ENCODE measurements at regions not wholly inside any gene's neighbourhood (a gene's known extent, or its start where the extent isn't known, plus 50 kb on each side); places are given as distances from the start of the nearest gene placed in this dataset.
A peak's percentile ranks its signal among the peaks of the same experiment; 100 is the strongest.

DNA sequence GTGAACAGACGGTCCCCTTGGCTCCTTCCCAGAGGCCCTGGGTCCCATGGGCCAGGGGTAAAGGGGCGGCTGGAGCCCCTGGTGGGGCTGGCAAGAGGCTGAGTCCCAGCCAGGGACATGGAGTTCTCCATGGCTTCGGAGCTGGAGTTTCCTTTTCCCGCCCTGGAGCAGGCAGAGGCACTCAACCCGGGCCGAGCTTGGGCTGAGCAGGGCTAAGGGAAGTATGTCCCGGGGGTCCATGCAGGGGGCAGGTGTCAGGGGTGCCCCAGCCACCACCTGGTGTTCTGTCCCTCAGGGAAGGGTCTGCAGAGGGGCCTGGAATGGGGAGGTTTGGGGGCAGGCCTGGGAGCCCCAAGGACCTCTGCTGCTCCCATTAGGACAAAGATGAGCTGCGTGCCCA, 54.0 kb upstream of the TPM4 start:
- DNase-seq (ENCODE audit: low read depth, low spot score) = no peak

DNA sequence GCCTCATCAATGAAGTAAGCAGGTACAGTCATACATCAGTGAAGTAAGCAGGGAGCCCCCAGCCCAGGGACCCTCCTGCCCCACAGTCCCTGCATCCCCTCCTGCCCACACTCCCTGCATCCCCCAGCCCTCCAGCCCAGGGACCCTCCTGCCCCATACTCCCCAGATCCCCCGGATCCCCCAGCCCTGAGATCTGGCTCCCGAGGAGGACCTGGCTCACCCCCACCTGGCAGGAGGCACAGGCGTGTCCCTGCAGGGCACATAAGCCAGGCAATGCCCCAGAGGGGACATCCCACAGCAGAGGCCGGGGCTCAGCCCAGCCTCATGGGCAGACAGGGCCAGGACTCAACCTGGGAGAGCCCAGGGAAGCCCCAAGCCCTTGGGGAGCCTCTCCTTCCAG, 53.6 kb upstream of the TPM4 start:
- no peak for DNase-seq (ENCODE audit: low read depth, low spot score)

DNA sequence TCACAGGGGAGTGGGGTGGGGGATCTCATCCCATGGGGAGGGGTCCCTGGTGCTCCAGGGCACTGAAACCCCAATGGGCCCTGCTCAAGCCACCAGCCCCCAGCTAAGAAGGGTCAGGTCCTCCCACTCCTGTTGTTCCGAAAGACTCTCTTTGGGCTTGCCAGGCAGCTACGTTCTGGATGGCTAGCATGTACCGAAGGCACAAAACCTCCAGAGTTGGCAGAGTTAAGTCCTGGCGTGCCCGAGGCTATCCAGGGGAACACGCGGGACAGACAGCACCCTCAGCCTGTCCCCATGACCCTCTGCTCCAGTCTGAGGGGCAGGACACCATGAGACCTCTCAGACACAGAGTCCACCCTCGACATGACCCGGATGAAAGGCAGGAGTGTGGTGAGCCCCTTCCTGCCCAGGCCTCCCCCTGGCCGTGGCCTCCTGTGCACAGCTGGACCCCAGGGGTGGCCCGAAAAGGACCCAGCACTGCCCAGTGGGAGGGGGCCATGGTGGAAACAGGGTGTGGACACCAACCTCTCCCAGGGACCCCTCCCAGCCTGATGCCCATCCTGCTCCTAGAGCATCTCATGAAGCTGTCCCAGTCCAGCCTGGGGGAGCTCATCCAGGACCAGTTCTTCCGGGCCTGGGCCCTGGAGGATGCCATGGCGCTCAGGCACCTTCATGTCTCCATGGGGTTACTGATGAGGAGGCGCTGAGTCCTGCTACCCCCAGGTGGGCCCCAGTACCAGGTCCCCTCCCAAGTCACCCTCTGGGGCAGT, 53.0 kb upstream of the TPM4 start:
- DNase-seq (ENCODE audit: low read depth, low spot score) = no peak

DNA sequence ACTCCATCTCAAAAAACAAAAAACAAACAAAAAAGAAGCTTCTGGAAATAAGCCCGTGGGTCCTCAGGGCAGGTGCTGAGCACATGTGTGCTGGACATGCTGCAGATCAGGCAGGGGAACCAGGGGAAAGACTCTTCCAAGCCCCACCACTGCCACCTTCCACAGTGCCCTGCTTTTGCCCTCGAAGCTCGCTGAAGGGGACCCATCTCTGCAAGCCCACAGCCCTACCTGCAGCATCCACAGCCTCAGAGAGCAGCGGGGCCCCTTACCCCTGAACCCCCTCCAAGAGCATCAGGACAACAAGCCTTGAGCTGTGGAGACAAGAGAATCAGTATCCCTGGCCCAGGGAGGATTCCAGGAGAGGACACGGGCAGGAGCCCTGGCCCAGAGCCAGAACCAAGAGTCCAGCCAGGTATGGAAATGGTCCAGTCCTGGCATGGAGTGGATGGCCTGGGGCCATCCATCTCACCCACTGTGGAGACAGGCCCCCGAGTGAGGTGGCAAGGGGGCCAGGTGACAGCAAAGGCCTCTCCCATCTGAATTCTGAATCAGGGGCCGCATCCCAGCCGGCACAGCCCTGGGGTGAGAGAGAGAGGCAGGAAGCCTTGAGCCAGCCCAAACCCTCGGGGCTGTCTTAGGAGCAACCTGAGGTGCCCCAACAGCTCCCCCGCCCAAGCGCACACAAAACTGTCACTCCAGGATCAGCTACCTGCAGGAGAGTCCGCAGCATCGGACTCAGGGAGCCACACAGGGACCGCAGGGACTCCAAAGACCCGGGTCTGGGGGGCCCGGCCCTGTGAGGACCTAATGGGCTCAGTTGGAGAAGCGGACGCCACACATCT, 51.8 kb upstream of the TPM4 start:
- no peak for DNase-seq (ENCODE audit: low read depth, low spot score)

DNA sequence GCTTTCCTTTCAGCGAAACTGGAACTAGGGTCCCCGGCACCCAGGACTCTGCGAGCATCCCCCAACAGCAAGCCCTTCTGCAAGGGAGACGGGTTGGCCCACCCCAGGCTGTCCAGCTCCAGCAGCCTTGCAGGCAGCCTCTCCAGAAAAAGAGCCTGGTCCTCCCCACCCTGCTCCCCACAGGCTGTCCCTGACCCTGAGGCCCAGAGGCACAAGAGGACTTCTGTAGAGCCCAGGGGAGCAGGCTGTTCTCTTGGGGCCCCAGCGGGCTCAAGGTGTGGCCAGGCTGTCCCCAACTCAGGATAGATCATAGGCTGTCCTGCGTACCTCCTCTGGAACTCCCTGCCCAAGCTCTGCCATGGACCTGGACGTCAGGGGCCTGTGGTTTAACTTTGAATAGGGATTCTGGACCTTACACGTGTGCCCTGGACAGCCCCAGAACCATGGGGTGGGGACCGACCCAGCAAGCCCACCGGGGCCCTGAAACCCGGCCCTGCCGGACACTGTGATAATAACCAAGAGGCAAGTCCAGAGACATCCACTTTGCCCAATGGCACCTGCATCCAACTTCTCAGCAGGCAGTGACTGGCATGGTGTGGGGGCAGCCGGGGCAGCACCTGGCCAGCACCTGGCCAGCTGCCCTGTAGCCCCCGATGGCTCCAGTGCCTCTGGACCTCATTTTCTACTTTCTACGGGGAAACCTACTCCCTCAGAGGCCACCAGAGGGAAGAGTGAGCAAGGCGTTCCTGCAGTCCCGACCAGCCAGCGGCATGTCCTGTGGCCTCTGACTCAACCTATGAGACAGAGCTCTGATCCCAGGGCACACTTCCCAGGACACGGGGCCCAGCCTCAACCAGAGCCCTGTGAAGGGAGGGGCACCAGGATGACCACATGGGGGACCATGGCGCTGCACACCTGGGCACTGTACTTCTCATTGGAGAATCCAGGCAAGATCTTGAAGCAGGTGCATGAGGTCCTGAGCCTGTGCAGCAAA, 50.9 kb upstream of the TPM4 start:
- peak; percentile 69 for DNase-seq (ENCODE audit: low read depth, low spot score)

DNA sequence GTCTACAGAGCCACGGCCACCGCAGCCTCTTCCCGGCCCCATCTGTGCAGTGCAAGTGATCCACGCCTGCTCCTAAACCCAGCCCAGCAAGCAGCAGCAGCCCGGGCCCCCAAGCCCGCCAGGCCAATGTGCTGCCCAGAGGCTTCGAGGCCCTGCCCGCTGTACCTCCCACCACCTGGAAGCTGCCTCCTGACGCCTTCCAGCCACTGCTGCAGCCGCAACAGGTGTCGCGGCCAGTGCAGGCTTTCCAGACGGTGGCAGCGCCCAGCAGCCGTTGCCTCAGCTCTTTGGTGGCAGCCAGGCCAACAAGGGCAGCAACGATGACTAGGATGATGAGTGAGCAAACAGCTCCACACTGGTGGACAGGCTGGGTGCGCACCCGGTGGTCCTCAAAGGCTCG, 50.2 kb upstream of the TPM4 start:
- DNase-seq (ENCODE audit: low read depth, low spot score) = no peak
